ENCODE measurements at regions not wholly inside any gene's neighbourhood (a gene's known extent, or its start where the extent isn't known, plus 50 kb on each side); places are given as distances from the start of the nearest gene placed in this dataset.
"Not testable (repeated sequence)": the region's sequence is repeated elsewhere in the genome, so short reads cannot be mapped to it uniquely, and the experiment has no call there.

DNA sequence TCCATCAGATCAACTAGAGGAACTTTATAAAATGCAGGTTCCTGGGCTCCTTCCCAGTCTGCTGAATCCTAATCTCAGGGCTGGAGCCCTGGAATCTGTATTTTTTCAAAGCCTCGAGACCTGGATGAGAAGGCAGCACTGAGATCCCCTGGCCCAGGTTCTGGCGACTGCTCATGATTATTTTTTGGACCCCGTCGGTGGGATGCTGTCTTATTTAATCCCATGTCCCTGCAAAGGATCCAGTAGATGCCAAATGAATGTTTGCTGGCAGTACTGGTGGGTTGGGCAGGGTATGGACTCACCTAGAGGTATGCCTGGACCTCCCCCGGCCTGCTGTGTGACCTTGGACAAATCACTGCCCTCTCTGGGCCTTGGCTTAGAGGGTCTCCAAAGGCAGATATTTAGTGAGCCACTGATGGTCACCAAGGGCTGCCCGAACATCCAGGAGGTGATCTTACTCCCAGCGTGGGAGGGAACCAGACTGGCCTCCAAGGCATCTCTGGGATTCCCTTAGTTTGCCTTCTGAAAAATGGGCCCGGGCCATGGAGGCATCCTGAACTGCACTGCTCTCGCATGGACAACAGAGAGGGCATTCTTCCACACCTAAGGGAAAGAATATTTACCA is 91.6 kb upstream of the RUNX3 start:
- no peak for DNase-seq

DNA sequence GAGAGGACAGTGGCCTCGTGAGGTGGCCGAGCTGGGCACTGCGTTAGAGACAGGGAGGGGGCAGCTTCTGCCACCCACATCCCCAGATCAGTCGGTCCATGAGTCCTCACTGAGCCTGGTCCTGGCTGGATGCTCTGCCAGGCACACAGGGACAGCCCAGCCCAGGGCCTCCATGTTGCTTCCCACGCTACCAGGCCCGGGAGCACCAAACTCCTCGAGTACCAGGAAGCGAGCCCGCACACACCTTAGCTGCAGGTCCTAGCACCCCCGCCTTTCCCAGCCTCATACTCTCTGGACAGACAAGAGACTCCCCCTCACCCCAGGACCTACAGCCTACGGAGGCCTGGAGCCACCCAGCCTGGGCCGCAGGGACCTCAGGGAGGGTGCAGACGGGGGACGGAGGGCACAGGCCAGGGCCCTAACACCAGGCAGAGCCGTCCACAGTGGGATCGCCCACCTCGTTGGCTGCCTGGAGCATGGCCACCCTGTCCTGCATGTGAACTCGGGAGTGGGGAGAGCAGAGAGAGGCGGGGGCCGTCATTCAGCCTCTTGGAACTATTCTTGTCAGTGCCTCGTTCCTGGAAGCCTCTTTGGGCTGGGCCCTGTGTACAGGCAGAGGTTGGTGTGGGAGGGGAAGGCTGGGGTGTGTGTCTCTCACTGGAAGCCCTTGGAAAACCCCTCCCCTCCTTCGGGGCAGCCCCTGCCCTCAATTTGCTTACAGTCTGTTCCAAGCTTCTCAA is 90.9 kb upstream of the RUNX3 start:
- DNase-seq: no peak

DNA sequence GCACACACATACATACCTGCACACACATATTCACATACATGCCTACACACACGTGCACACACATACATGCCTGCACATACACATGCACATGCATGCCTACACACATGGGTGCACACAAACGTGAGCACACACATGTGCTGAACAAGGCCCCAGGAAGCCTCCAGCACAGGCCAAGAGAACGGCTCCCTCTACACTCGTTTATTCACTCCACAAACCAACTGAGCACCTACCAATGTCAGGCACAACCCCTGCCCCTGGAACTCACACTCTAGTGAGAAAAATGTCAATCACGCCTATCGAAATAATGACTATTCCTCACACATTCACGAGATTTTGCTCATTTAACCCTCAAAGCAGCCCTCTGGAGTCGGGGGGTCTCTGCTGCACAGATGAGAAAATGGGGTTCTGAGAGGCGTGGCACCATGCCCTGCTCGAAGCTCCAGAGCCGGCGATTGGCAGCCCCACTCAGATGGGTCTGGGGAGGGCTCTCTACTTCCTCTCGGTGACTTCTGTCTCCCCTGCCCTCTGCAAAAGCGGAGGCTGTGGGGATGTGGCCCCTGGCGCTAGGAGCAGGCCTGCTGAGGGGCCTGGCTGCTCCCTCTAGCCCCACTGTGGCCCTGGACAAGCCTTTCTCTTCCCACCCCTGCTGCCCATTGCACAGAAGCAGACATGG is 90.2 kb upstream of the RUNX3 start:
- DNase-seq: no peak

DNA sequence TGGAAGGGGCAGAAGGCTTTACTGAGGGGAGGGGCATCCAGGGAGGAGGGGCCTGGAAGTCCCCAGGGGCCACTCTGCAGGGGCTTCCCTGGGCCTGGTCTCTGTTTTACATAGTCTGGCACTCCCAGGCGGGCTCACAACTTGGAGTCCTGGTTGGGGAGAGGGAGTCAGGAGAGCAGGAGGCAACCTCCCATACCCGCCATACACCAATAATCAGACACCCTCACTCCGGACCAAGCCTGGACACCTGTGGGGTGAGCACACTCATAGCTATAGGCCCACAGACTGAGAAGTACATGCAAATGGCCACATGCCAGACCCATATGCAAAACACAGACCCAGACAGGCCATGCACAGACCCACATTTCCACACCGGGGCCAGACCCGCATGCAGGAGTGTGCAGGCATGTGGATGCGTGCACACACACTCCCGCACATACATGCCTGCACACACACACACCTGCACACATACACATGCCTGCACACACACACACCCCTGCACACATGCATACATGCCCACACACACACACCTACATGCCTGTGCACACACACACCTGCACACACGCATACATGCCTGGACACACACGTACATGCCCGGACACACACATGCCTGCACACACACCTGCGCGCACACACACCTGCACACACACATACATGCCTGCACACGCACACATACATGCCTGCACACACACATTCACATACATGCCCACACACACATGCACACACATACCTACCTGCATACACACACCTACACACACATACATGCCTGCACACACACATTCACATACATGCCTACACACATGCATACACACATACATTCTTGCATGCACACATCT is 89.5 kb upstream of the RUNX3 start:
- DNase-seq: no peak

DNA sequence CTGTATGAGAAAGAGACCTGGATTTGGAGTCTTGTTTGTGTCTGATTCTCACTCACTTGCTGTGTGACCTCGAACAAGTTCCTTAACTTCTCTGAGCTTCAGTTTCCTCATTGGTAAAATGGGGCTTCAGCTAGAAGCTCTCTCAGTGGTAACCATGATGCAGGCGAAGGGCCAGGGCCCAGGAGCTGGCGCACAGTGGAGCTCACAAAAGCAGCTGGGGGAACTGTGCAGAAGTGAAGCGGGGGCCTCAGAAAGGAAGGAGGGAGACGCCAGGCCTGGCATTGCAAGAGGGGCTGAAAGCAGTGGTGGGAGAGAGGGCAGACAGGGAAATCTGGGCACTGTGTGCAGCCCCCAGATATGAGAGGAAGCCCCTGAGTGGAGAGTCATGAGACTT is 88.9 kb upstream of the RUNX3 start:
- peak; percentile 10 for DNase-seq

DNA sequence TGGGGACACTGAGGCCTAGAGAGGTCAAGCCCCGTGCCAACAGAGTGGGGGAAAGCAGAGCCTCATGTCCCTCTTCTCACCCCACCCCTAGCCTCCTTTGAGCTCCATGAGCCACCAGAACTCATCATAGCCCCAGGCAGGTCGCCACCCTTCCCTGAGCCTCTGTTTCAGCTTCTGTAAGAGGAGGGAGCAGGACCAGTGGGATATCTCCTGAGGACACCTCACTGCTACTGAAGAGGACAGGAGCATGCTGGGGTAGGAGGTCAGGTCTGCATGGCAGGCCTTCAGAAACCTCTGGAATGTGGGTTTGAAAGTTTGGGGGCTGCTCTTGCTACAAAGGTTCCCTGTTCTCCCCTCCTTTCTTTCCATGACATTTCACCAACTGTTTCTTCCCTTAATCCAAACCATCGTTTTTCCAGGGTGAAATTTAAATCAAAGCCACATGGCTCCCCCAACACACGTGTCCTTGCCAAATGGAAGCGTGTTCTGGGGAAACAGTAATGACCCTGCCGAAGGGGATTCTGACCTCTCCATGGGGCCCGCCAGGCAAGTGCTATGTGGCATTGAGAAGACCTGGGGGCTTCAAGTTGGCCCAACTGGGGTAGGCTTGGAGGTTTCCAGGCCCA is 88.1 kb upstream of the RUNX3 start:
- peak; percentile 87 for DNase-seq

DNA sequence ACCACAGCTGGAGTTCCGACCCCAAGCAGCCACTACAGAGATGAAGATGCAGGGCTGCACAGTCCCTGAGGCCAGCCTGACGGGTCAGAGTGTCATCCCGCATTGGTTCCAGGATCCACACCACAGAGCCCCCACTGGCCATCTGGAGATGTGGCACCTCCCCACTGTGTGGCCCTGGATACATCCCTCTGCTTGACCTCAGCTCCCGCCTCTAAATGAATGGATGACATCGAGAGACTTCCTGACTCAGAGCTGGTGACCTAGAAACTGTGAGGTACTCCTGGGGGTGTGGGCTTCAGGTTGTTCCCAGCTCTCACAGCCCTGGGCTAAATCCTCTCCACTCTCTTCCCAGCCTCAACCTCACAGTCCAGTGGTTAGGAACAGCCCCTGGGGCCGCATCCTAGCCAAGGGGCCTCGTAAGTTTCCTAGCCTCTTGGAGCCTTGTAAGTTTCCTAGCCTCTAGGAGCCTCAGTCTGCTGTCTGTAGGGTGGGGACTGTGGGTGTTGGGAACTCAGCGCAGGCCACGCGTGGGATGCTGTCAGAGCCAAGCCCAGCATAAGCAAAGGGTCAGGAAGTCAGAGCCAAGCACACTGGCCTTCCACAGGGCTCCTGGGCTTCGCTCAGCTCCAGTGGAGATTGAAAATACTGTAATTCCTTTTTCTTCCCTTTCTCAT is 87.5 kb upstream of the RUNX3 start:
- no peak for DNase-seq

DNA sequence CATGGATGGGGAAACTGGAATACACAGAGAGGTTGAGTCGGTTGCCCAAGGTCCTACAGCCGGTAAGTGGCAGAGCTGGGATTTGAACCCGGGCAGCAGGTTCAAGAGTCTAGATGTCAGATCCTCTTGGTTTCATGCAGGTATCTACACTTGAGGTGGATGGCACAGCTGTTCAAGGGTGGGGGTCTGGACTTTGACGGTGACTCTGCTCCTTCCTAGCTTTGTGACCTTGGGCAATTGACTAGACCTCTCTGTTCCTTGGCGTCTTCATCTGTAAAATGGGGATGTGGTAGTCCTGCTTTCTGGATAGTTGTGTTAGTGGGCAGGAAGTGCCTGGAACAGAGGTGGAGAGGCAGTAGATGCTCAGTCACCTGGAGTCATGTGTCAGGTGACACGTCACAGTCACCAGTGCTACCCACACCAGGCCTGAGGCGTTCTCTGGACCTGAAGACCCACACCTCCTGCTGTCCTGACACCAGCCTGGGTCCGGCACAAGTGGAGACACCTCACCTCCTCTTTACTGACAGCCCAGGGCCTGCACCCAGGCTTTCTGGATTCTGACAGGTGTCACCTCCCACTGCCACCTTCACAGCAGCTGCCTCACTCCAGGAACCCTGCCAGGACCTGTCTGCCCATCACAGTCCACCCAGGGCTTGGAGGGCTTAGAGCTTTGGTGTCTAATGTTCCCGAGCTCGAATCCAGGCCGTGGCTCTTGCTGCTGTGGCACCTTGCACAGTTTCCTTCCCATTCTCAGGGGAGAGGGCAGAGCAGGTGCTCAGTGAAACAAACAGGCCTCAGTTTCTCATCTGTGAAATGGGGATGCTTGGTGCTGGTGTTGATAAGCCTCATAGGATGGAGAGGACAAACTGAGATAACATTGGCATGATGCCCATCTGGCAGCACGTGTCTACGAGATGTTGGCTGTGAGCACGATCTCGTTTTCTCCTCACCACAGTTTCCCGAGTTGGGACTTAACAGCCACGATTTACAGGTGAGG is 83.2 kb upstream of the RUNX3 start:
- DNase-seq: no peak

DNA sequence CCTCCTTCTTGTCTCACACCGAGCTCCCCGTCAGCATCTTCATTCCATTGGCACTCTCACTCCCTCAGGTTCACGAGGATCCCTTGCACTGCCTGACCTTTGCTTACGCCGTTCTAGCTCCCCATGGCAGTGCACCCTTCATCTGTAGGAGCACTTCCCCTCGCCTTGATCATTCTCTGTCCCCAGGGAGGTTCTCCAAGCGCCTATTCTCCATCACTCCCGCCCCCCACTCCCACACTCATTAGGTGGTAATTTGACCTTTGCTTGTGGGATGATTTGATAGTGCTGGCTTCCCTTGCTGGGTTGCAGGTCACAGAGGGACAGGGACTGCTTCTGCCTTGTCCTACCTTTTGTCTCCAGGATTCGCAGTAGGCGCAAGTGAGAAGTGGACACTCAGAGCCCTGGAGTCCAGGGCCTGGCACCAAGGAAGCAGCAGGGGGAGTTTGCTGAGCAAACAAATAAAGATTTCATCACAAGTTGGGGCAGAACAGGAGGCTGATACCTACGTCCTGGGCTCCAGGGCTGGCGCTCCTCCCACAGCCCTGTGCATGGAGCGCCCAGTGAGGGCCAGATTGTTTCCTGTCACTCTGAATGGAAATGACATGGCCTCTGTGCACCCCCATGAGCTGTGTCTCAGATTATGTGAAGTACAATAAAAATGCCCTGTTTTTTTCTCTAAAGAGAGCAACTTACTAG is 82.0 kb upstream of the RUNX3 start:
- no peak for DNase-seq

DNA sequence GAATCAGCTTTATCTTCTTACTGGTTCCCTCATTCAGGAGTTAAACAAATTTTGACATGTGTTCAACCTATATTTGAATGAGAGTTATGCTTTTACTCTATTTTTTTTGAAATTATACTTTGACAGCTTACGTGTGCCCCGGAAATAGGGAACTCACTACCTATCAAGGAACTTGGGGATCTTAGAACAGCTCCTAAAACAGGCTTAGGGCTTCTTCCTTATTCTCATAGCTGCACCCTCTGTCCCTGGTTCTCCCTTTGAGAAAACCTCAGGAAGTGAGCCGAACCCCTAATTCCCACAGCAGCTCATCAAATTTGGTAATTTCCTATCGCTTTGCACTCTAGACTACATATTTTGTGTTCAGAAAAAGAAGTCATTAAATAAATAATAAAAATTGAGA is 81.2 kb upstream of the RUNX3 start:
- no peak for DNase-seq

DNA sequence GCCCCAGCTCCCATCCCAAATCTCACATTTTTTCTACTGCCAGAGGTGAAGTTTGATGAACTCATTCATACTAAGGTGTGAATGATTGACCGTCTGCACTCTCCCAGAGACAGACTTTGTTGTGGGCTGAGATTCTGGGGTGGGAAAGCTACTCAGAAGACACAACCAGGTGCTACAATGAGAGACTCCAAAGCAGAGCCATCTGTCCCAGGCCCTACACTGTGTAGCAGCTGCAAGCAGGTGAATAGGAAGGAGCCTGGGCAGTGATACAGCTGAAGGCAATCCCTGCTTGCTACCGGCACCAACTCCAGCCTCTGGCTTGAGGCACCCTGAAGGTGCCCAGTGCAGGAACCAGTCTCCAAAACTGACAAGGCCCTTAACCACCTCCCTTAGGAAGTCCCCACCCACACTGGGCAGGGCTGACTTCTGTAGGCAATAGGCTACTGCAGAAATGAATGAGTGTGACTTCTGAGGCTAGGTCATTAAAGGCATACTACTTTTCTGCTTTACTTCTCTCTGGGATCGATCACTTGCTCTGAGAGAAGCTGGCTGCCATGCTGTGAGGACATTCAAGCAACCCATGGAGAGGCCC is 79.7 kb upstream of the RUNX3 start:
- no peak for DNase-seq

DNA sequence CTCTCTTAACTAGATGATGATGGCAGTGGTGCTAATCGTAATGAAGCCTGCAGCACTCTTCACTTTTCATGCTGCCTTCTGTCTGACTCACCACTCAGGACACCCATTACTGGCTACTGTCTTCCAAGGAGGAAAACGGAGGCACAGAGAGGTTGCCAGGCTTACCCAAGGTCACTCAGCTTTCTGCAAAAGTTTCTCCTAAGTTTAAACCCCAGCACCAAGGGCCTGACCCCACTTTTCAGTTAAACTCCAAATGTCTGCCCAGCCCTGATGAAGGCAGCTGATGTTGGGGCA is 78.1 kb upstream of the RUNX3 start:
- DNase-seq: no peak

DNA sequence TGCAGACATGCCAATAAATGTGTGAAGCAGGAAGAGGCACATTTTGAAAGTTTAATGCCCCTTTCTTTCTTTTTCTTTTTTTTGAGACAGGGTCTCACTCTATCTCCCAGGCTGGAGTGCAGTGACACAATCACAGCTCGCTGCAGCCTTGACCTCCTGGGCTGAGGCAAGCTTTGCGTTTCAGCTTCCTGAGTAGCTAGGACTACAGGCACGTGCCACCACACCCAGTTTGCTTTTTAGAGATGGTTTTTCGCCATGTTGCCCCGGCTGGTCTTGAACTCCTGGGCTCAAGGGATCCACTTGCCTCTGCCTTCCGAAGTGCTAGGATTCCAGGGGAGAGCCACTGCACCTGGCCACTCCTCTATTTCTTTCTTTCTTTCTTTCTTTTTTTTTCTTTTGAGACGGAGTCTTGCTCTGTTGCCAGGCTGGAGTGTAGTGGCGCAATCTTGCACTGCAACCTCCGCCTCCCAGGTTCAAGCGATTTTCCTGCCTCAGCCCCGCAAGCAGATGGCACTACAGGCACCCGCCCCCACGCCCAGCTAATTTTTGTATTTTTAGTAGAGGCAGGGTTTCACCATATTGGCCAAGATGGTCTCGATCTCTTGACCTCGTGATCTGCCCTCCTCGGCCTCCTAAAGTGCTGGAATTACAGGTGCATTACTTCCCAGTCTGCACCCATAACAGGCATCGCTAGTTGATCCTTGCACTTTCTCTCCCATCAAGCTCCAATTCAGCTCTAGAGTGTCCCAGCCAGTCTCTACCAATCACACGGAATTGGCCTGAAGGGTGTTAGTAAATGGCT is 77.5 kb upstream of the RUNX3 start:
- not testable (repeated sequence) for DNase-seq

DNA sequence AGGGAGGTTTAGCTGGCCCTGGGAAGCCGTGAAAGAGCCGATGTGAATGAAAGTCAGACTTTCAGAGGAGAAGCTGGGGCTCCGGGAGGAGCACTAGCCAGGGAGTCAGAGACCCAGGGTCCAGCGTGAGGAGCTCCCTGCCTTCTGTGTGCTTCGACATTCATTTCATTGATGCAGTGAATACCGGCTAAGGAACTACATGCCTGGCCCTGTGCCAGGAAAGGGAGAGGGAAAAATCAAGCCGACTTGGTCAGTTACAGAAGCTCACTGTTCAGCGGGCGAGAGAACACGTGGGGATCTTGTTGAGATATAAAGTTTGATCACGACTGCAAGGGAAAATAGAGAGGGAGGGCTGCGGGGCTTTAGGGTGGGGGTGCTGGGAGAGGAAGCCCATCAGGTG is 76.7 kb upstream of the RUNX3 start:
- no peak for DNase-seq

DNA sequence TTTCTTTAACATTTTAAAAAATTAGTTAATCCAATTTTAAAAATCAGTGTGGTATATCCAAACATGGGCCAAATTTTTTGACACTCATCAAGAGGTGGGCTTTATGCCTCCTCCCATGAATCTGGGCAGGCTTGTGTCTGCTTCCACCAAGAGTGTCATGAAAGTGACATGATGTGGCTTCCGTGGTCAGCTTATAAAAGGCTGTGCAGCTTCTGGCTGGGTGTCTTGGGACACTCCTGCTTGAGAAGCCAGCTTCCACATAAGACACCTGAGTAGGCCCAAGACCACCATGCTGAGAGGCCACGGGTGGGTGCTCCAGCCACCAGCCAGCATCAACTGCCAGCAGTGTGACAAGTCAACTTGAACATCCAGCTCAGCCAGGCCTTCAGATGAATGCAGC is 74.3 kb upstream of the RUNX3 start:
- DNase-seq: no peak

DNA sequence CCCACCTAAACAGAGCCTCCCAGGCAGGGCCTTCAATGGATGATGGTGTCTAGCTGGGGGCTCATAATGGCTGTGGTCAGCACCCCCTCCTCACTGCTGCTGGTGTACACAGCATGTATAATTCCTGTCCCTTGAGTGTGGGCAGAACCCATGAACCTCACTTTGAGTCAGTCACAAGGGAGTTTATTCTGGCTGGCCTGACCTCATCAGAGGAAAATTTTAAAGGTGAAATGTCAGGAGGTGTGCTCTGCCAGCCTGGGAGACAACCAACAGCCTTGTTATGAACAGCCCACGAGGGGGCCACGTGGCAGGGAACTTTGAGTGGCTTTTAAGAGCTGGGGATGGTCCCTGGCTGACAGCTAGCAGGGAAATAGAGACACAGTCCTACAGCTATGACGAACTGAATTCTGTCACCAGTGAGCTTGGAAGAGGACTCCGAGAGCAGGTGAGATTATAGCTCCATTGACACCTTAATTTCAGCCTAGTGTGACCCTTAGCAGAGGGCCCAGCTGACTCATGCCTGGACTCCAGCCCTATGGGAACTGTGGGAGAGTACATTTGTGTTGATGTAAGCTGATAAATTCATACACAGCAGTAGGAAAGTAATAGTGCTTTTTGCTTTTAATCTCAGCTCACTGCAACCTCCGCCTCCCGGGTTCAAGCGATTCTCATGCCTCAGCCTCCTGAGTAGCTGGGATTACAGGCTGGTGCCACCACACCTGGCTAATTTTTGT is 73.5 kb upstream of the RUNX3 start:
- DNase-seq: no peak

DNA sequence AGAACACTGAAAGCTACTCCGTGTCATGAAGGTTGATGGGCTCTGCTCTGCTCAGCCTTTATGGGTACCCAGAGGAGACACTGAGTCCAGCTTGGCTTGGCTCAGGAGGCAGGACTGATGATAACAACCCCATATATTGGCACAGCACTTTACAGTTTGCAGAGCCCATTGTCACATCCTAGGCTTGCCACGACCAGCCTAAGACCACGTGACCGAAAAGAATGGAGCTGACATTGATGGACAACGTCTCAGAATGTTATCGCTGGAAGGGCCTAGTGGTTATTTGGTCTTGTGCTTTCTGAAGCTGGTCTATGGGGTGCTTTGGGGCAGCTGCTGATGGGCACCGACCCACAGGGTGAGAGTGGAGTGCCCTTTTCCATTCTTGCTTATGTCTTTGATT is 72.9 kb upstream of the RUNX3 start:
- DNase-seq: no peak
